ENCODE measurements at regions not wholly inside any gene's neighbourhood (a gene's known extent, or its start where the extent isn't known, plus 50 kb on each side); places are given as distances from the start of the nearest gene placed in this dataset.

DNA sequence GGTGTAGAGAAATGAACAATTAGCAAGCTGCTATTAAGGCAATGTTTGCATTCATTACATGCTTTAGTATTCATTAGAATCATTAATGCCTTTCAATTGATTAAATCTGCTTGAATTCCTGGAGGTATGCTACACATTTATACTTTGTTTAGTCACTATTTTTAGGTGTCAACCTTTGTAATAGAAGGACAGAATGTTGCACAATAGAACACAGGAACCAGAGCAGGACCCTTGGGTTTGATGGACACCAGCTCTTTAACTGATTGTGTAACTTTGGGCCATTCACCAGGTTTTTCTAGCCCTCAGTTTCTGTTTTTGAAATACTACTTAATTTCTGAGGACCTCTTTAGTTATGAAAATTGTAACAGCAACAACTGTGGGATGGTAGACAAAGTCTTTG lies 317.6 kb upstream of the UMPS start:
- H3K36me3 Mint-ChIP-seq (ENCODE audit: unreplicated experiment) = peaks cover 3% of the 10 kb centered on the region
- no peak for TF ChIP-seq CTCF (IDR thresholded peaks at IDR 0.05)
- H3K4me3 Mint-ChIP-seq (ENCODE audit: unreplicated experiment) = no peak overlapping the region
- no peaks in the 10 kb centered on the region for H3K9me3 Mint-ChIP-seq (ENCODE audit: unreplicated experiment)
- no peak overlapping the region for H3K27ac Mint-ChIP-seq (ENCODE audit: unreplicated experiment)
- no peaks in the 10 kb centered on the region for H3K27me3 Mint-ChIP-seq (ENCODE audit: unreplicated experiment)
- DNase-seq (ENCODE audit: extremely low spot score, unreplicated experiment) = no peak
- peaks cover 19% of the 10 kb centered on the region for H3K4me1 Mint-ChIP-seq (ENCODE audit: unreplicated experiment)

GRCh38 chr3:124413393-124413792 lies 316.9 kb upstream of the UMPS start:
- Mint-ChIP-seq H3K4me1 (ENCODE audit: unreplicated experiment) (peaks cover 16% of the 10 kb centered on the region), H3K9me3 (ENCODE audit: unreplicated experiment) (no peaks in the 10 kb centered on the region), H3K4me3 (ENCODE audit: unreplicated experiment) (no peak overlapping the region), H3K36me3 (ENCODE audit: unreplicated experiment) (peaks cover 6% of the 10 kb centered on the region), H3K27me3 (ENCODE audit: unreplicated experiment) (no peaks in the 10 kb centered on the region), H3K27ac (ENCODE audit: unreplicated experiment) (no peak overlapping the region)
- TF ChIP-seq CTCF (IDR thresholded peaks at IDR 0.05) = no peak
- no peak for DNase-seq (ENCODE audit: extremely low spot score, unreplicated experiment)

DNA sequence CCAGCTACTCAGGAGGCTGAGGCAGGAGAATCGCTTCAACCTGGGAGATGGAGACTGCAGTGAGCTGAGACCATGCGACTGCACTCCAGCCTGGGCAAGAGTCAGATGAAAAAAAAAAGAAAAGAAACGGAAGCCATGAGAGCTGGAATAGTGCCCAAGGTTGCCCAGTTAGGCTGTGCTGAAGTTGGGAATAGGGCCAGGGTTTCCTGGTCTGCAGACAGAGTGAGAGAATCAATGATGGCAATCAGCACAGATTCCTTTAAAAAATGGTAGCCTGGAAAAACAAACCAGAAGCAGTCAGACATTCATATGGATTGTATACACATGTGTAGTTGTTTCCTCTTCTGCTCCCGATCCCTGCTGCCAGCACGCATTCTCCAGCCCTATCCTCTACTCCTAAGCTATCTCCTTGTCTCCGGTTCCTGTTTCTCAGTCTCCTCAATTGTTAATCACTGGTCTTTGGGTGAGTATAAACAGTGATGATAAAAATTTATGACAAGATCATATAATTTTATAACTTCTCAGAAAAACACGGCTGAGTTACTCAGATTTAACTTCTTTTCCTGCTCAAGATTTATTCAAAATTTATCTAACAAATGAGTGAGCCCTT lies 316.2 kb upstream of the UMPS start:
- Mint-ChIP-seq H3K4me3 (ENCODE audit: unreplicated experiment) (no peak overlapping the region), H3K9me3 (ENCODE audit: unreplicated experiment) (no peaks in the 10 kb centered on the region), H3K4me1 (ENCODE audit: unreplicated experiment) (peaks cover 12% of the 10 kb centered on the region), H3K27me3 (ENCODE audit: unreplicated experiment) (no peaks in the 10 kb centered on the region), H3K27ac (ENCODE audit: unreplicated experiment) (no peak overlapping the region), H3K36me3 (ENCODE audit: unreplicated experiment) (peaks cover 6% of the 10 kb centered on the region)
- DNase-seq (ENCODE audit: extremely low spot score, unreplicated experiment) = no peak
- TF ChIP-seq CTCF (IDR thresholded peaks at IDR 0.05) = no peak

DNA sequence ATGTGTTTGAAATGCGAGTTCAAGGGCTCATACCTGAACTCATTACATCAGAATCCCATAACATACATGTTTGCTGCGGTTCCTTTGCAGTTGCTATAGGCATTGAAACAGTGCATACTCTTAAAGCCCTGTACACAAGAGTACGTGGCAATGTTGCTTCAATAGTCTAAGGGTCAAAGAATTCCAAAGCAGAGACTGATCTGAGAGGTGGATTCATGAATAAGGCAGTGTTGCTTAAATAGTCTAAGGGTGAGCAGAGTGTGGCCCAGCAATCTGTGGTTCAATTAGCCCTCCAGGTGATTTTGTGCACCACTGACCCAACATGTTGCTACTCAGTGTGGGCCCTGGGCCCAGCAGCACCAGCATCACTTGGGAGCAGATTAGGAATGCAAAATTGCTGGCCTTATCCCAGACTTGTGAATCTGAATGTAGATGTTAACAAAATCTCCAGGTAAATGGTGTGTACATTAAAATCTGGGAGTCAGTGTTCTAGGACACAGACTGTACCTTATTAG lies 314.7 kb upstream of the UMPS start:
- no peak overlapping the region for H3K4me3 Mint-ChIP-seq (ENCODE audit: unreplicated experiment)
- H3K27ac Mint-ChIP-seq (ENCODE audit: unreplicated experiment) = no peak overlapping the region
- DNase-seq (ENCODE audit: extremely low spot score, unreplicated experiment) = no peak

GRCh38 chr3:124419303-124419702 lies 310.9 kb upstream of the UMPS start:
- no peak for DNase-seq (ENCODE audit: extremely low spot score, unreplicated experiment)
- Mint-ChIP-seq H3K27ac (ENCODE audit: unreplicated experiment) (no peak overlapping the region), H3K4me3 (ENCODE audit: unreplicated experiment) (no peak overlapping the region), H3K36me3 (ENCODE audit: unreplicated experiment) (peaks cover 3% of the 10 kb centered on the region), H3K9me3 (ENCODE audit: unreplicated experiment) (no peaks in the 10 kb centered on the region), H3K27me3 (ENCODE audit: unreplicated experiment) (no peaks in the 10 kb centered on the region), H3K4me1 (ENCODE audit: unreplicated experiment) (no peaks in the 10 kb centered on the region)
- TF ChIP-seq CTCF (IDR thresholded peaks at IDR 0.05) = no peak

More for the DNA sequence above, 314.7 kb upstream of the UMPS start:
- H3K9me3 Mint-ChIP-seq (ENCODE audit: unreplicated experiment) = no peaks in the 10 kb centered on the region
- no peak for TF ChIP-seq CTCF (IDR thresholded peaks at IDR 0.05)
- no peaks in the 10 kb centered on the region for H3K27me3 Mint-ChIP-seq (ENCODE audit: unreplicated experiment)
- H3K4me1 Mint-ChIP-seq (ENCODE audit: unreplicated experiment) = no peaks in the 10 kb centered on the region
- peaks cover 6% of the 10 kb centered on the region for H3K36me3 Mint-ChIP-seq (ENCODE audit: unreplicated experiment)

Data from osteocyte (in vitro differentiated cells).